ENCODE measurements at regions not wholly inside any gene's neighbourhood (a gene's known extent, or its start where the extent isn't known, plus 50 kb on each side); places are given as distances from the start of the nearest gene placed in this dataset.
"Not testable (repeated sequence)": the region's sequence is repeated elsewhere in the genome, so short reads cannot be mapped to it uniquely, and the experiment has no call there.

DNA sequence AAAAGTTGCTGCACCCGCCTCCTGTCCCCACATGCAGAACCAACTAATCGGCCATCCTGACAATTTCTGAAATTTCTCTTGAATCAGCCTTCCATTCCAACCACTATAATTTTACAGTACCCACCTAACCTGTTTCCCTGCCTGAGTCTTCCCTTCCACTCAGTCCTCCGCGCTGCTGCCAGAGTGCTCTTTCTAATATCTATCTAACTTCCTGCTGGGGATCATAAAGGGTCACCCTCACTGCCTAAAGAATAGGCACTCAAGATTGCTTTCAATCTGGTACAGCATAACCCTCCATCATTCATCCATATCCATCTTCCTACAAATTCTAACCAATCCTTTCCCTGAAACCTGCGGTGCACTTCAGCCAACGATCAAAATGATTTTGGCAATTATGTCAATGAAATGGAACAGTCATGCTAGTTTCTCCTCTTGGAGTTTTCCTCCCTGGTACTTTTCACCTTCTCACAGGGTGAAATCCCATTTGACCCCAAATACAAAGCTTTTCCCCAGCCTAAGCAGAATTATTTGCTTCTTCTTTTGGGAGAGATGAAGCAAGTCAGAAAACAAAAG lies 117.5 kb upstream of the BEND6 start:
- DNase-seq = no peak

DNA sequence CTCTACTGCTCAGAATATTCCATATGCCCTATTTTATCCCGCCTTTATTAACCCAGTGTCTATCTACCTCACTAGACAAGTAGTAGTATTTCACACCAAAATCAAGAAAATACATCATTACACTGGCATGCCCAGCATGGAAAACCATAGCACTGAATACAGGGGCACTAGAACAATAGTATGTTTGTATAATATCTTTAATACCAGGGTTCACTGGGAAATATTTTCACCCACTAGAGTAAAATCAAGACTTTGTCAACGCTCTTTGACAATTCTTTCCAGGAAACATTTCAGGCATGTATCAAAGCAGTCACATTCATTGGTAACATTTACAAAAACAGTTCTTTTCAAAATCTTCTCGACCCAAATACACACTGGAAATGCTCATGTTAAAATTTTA lies 119.3 kb upstream of the BEND6 start:
- no peak for DNase-seq

DNA sequence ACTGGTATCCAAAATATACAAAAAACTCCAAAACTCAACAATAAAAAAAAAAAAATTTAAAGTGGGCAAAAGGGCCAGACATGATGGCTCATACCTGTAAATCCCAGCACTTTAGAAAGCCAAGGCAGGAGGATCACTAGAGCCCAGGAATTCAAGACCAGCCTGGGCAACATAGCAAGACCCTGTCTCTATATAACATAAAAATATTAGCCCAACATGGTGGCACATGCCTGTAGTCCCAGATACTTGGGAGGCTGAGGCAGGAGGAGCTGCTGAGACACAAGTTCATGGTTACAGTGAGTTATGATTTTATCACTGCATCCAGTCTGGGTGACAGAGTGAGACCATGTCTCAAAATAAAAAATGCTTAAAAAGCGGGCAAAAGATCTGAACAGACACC lies 121.0 kb upstream of the BEND6 start:
- DNase-seq = no peak

DNA sequence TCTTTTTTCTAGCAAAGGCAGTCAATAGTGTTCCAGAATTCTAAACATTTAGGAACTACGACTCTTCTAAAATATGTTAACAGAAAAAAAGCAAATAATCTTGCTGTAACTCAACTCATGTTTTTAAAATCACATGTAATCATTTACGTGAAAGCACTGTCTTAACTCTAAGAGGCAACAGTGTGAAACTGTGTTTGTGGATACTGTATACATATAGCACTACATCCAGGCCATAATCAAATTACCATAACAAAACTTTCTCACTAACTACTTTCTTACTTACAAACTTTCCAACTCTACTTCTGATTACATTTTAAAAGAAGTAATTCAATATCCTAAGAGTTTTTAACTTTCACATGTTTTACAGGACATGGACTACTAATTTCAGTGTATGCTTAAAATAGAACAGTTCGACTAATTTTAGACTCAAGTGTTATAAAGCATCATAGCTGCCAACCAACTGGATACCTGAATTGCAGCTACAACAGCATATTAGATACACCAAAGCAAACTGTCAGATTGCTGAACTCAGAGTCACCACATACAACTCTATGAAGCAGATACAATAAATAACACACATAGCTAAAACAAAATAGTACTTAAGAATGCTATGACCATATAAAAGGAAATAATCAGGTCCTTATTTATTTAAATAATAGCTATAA lies 121.6 kb upstream of the BEND6 start:
- DNase-seq = no peak

DNA sequence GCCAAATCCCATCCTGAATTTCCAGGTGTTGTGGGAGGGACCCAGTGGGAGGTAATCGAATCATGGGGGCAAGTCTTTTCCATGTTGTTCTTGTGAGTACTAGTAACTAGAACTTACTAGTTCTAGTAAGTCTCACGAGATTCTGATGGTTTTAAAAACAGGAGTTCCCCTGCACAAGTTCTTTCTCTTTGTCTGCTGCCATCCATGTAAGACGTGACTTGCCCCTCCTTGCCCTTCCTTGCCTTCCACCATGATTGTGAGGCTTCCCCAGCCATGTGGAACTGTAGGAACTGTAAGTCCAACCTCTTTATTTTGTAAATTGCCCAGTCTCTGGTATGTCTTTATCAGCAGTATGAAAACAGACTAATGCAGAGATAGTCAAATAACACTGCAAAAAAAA lies 122.7 kb upstream of the BEND6 start:
- DNase-seq = no peak

DNA sequence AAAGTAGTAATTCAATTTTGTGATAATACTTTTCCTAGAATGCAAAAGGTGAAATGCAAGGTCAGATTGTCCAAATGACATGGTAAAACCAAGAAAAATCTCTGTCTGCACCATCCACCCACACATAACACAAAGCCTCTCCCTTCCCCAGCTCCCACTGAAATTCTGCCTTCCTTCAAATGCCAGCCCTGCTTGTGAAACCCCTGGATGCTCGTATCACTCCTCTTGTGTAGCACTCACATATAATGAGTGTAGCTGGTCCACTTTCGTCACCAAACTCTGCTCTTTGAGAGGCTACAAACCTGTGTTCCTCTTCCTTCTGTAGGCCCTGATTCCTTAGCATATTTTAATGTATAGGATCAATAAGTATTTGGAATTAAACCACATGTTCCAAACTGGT lies 123.6 kb upstream of the BEND6 start:
- DNase-seq = no peak

DNA sequence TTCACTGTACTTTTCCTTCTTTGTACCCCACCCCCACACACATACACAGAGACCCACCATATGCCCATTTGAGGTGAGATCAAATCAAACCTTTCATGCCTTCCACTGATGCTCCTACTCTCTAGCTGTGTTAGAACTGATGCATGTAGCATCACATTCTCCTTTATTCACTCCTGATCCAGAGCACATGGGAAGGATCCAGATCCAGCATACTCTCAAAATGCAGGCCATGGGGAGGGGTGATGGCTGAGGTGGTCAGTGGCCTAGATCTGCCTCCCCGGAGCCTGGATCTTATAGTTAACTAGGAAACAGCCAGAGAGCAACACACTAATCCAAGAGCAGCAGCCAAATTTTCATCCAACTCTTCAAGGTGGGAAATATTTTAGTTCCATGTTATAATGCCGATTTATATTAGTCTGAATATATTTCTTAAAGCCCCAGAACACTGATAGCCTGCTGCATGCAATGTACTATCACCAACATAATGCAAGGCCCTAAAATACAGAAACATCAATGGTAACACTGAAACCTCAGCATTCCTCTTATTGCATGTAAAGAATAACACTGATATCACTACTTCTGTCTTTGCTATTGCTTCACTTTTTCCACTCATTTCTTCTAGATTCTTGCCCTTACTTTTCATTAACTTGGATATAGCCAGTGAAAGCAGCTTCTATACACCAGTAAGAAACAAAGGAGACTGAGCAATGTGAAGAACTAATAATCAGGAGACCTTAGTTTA lies 126.8 kb upstream of the BEND6 start:
- DNase-seq = peak; percentile 27

DNA sequence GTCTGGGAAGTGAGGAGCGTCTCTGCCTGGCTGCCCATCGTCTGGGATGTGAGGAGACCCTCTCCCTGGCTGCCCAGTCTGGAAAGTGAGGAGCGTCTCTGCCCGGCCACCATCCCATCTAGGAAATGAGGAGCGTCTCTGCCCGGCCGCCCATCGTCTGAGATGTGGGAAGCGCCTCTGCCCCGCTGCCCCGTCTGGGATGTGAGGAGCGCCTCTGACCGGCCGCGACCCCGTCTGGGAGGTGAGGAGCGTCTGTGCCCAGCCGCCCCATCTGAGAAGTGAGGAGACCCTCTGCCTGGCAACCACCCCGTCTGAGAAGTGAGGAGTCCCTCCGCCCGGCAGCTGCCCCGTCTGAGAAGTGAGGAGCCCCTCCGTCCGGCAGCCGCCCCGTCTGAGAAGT lies 130.5 kb upstream of the BEND6 start:
- DNase-seq = not testable (repeated sequence)

DNA sequence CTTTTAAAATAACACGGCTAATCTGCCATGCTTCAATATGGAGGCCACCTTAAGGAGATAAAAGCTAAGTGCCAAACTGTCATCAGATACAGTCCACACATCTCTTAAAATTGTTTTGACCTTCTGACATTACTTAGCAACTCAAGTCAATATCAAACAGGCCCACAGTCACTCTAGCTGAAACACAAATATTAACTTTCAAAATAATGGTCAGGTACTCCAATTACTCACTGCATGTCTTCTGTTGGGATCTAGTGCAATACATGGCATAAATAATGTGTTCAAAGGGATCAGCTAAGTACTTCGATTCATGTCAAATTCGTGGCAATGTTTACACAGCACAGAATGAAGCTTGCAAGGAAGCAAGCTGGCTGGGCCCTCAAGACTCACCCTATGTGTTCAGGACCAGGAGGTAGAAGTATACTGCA lies 133.9 kb upstream of the BEND6 start:
- DNase-seq = no peak

DNA sequence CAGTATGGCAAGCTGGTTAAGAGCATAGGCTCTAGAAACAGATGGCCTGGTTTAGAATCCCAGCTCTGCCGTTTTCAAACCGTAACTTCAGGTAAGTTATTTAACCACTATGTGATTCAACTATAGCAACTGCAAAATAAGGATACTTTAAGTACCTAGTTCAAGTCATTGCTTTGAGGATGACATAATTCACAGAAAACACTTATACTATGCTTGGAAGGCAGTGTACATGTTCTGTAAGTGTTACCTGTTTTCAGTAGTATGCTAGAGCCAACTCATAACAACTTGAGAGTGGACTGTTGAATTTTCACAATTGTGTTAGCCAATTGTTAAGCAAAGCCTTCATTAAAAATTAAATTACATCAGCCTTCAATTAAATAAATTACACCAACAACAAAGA lies 134.8 kb upstream of the BEND6 start:
- DNase-seq = no peak

DNA sequence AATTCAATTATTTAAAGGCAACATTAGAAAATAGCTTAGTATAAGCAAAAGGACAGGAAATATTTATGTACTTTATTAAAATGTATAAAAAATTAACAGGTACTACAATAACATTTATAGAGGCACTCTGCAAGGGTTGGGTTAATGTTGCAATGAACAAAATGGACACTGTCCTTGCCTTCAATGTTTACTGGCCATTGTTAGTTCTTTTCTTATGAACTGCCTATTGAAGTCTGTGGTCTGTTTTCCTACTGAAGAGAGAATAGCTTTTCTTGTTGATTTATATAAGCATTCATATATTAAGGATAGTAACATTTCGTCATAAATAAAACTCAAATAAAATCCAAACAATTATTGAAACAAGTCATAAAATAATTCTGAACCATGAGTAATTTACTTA lies 135.3 kb upstream of the BEND6 start:
- no peak for DNase-seq

DNA sequence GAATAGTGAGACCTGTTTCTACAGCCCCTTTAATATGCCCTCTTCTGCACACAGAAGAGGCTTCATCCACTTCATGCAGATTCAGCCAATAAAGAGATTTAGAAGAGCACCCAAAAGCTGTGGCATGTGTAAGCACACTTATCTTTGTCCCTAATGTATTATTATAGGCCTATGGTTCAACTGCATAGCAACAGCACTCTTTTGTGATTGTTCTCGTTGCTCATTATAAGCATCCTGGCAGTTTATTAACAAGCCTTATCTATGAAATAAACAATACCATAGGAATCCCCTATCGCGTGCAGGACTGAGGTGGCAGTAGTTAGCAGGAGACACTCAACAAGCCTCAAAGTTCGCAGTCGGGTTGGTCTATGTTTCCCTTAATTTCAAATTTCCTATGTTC lies 138.5 kb upstream of the BEND6 start:
- no peak for DNase-seq

DNA sequence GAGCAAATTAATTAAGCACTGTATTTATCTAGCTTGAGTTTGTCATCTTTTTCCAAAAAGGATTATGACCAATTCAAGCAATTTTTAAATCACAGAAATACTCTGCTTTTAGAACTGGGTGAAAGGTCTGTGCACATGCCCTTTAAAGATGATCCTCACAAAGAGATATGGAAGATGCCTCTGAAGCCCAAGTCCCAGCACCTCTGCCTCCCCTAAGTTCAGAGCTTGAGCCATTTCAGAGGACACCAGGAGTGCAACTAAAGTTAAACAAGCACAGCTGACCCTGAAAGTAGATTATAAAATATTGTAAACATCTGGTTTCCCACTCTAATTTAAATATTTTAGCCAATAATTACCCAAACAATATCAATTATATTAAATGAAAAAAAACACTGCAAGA lies 139.5 kb upstream of the BEND6 start:
- no peak for DNase-seq

DNA sequence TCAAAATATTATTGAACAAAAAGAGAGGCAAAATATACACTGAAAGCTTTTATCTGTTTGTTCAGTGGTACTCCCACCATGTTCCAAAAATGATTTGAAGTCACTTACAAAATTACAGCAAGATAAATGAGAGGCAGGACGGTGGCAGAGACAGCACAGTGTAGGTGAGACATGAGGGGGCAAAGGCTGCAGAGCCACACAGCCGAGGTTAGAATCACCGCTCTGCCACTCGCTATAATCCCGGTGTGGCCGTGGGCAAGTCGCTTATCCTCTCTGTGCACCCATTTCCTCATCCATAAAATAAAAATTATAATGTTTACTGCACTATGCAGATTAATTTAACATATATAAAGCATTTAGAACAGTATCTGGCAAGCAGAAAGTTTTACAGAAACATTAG lies 140.1 kb upstream of the BEND6 start:
- no peak for DNase-seq

DNA sequence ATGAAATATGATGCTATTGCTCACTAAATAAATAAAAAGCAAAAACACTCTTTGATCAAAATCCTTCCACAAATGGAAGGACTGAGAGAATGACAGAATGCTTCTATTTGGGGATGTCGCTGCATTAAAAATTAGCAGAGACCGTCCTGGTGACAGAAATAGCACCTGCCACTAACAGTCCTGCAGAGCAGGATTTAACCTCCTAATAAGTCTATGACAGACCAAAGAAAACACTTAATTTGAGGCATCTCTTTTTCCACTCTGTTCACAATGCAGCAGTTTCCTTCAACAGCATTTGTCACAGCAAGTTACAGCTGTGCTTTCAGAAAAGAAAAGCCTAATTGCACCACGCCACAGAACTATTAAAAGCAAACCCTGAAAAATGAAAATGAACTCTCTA lies 140.6 kb upstream of the BEND6 start:
- DNase-seq = no peak

DNA sequence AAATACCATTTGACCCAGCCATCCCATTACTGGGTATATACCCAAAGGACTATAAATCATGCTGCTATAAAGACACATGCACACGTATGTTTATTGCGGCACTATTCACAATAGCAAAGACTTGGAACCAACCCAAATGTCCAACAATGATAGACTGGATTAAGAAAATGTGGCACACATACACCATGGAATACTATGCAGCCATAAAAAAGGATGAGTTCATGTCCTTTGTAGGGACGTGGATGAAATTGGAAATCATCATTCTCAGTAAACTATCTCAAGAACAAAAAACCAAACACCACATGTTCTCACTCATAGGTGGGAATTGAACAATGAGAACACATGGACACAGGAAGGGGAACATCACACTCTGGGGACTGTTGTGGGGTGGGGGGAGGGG lies 142.1 kb upstream of the BEND6 start:
- not testable (repeated sequence) for DNase-seq

DNA sequence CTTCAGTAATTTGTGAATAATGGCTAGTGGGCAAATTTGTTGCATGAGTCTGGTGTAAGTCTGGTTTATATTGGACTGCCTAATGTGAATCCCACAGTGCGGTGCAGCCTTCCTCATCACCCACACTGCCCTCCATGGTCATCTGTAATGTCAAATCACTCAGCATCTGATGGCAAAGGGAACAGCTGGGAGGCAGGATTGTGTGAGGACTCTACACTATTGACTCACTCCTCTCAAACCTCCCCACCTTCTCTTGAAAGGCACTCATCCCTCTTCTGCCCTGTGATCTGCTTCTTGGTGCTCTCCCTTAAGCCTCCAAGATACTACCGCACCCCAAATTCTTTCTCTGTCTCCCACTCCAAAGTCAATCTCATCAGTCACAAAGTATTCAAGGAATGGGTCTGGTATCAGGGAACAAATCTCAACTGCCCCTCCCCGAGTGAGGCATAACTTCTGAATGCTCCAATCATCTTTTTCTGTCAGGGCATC lies 146.0 kb upstream of the BEND6 start:
- peak; percentile 68 for DNase-seq

DNA sequence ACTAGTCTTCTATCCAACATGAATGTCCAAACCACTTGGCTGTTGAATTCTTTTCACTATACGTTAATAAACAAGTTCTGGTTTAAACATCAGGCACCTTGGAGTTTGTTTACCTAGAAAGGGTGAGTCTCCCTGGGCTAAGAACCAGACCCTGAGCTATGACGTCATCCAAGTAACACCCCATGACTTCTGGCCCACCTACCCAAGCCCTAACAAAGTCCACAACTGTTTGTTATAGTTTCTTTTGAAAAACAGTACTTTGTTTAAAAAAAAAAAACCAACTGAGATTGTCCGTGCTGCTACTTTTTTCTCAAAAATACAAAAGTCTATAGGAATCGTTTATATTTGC lies 146.9 kb upstream of the BEND6 start:
- DNase-seq = no peak

DNA sequence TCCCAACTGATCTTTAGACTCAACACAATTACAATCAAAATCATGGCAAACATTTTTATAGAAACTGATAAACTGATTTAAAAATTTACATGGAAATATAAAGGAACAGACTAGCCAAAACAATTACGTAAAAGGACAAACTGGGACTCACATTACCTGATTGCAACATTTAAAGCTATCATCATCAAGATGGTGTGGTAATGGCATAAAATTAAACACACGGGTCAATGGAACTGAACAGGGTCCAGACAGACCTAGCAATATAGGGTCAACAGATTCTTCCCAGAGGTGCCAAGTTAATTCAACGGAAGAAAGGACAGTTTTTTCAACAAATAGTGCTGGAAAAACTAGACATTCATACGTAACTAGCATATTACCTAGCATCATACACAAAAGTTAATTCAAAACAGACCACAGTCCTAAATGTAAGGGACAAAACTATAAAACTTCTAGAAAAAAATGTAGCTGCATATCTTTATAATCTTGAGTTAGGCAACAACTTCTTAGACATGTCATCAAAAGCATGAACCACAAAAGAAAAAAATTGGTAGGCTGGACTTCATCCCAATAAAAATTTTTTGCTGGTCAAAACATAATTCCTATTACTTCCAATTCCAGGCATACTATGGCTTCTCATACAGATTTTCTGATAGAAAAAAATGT lies 147.4 kb upstream of the BEND6 start:
- DNase-seq = peak; percentile 70

DNA sequence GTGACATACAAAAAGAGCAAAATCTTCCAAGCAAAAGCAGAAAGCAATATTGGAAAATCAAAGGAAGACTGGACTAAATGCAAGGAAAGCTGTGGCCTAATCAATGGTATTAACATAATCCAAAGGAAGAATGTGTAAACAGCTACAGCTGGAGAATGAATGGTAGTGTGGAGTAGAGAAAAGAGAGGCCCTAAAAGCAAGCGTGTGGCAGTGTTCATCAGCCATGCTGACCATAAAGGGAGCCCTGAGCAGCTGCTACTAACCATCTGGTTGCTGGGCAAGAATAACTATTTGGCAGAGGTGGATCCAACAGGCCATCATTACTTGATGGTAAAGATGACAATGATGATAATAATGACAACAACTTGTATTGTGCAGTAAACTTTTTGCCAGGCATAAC lies 148.5 kb upstream of the BEND6 start:
- no peak for DNase-seq

DNA sequence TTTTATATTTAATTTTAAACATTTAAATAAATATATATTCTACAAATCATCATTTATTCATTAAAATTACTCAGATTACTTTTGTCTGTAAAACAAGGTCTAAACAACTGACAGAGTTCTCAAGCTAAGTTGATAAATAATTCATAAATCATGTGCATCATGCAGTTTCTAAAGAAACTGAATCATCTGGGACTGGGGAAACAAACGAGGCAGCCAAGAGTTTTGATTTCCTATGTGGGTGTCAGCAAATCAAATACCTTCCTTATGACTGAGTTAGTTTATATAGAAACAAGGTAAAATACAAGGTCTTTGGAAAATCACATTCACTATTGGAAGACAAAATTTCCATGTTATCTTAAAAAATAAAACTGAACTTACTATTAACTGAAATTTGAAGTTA lies 149.9 kb upstream of the BEND6 start:
- DNase-seq = peak; percentile 68

DNA sequence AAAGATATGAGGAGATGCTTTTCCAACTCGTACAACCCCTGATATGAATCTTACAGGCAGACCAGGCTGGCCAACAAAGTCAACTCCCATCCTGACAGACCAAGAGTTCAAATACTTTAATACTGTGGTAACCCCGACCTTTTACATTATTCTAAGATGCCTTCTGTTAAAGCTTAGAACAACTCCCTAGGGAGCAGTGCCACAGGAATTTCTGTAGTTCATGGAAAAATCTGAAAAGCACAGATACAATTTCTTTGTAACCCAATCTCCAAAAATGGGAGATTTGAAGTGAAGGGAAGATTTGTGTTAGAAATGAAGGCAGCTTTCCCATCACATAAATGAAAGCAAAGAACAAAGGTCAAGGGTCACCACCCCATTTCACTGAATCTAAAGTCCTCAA lies 151.3 kb upstream of the BEND6 start:
- DNase-seq = peak; percentile 87

DNA sequence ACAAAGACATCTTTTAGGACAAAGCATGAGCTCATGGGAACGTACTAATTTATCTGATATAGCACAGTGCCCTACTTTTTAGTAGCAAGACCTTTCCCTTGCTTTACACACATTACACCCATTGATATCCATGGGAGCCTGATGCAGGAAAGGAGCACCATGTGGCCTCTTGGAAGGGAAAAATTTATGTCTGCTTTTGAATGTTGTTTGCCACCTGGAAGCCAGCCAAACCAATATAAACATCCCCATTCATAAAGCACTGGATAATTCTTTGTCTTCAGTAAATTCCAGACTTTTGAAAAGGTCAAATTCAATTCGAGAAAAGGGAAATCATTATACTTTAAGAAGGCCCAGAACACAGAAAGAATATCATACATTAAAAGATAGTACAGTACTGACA lies 152.3 kb upstream of the BEND6 start:
- peak; percentile 73 for DNase-seq

DNA sequence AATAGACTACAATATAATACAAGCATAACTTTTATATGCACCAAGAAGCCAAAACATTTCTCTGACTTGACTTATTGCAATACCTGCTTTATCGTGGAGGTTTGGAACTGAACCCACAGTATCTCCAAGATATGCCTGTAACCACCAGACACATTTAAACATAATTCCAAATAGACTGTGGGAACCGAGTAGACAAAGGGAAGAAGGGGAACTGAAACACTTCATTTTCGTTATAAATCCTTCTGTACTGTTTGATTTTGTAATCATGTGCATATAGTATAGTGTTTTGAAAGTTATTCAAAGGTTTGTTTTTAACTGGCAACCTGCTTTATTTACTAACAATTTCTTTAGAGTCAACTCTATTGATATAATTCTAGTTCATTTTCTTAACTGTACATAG lies 154.9 kb upstream of the BEND6 start:
- no peak for DNase-seq
